ENCODE measurements at regions not wholly inside any gene's neighbourhood (a gene's known extent, or its start where the extent isn't known, plus 50 kb on each side); places are given as distances from the start of the nearest gene placed in this dataset.

GRCh38 chr4:185994750-185995149 is 74.2 kb upstream of the TLR3 start:
- H3K4me1 ChIP-seq (replicated peaks): peaks cover 11% of the 10 kb centered on the region
- H3K36me3 ChIP-seq: no peaks in the 10 kb centered on the region
- H3K27ac ChIP-seq: no peak overlapping the region
- no peak for DNase-seq (ENCODE audit: low read depth in 1 of 2, low spot score in 2 of 2)
- H3K4me3 ChIP-seq: no peak overlapping the region
- no peaks in the 10 kb centered on the region for H3K27me3 ChIP-seq (replicated peaks)
- no peaks in the 10 kb centered on the region for H3K9me3 ChIP-seq (replicated peaks)

DNA sequence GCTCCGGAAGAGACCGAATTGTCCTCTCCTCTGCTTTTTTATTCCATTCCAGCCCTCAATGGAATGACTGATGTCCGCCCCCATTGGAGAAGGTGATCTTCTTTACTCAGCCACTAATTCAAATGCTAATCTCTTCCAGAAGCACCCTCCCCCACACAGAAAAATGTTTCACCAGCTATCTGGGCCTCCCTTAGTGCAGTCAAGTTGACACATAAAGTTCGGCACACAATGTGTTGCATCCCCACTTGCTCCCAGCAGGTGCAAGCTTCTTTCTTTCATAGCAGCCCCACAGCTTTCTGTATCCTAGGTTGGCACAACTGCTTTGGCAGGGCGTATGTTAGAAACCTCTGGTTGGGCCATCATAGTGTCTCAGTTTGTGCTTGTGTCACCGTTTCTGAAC is 73.3 kb upstream of the TLR3 start:
- Histone ChIP-seq H3K4me3 (no peak overlapping the region), H3K9me3 (replicated peaks) (no peaks in the 10 kb centered on the region), H3K4me1 (replicated peaks) (peaks cover 11% of the 10 kb centered on the region), H3K27me3 (replicated peaks) (no peaks in the 10 kb centered on the region), H3K36me3 (no peaks in the 10 kb centered on the region), H3K27ac (no peak overlapping the region)
- DNase-seq (ENCODE audit: low read depth in 1 of 2, low spot score in 2 of 2): no peak

GRCh38 chr4:185997296-185997695 is 71.7 kb upstream of the TLR3 start:
- Histone ChIP-seq H3K9me3 (replicated peaks) (no peaks in the 10 kb centered on the region), H3K36me3 (no peaks in the 10 kb centered on the region), H3K4me1 (replicated peaks) (peaks cover 11% of the 10 kb centered on the region), H3K4me3 (no peak overlapping the region), H3K27ac (no peak overlapping the region), H3K27me3 (replicated peaks) (no peaks in the 10 kb centered on the region)
- DNase-seq (ENCODE audit: low read depth in 1 of 2, low spot score in 2 of 2): no peak

DNA sequence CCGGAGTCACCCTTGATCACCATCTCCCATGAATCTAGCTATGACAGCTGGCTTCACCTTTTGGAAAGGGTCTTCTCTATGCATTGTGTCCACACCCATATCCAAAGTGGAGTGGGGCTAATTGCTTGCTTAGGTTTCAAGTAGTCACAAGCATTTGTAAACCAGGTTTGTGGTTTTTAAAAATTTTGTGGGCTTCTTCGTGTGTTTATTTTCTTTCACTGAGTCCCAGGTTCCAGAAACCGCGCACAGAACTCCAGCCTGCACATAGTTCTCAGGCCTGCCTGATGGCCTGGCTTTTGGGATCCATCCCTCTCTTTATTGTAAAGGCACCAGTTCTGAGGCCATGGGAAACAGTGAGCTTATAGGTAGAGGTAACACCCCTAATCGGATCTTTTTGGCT is 70.2 kb upstream of the TLR3 start:
- Histone ChIP-seq H3K4me1 (replicated peaks) (peaks cover 11% of the 10 kb centered on the region), H3K9me3 (replicated peaks) (no peaks in the 10 kb centered on the region), H3K27ac (no peak overlapping the region), H3K4me3 (no peak overlapping the region), H3K27me3 (replicated peaks) (no peaks in the 10 kb centered on the region), H3K36me3 (no peaks in the 10 kb centered on the region)
- peak in 1 of 2 experiments; percentile 43 for DNase-seq (ENCODE audit: low read depth in 1 of 2, low spot score in 2 of 2)

- H3K27ac ChIP-seq: no peak overlapping the region
- no peaks in the 10 kb centered on the region for H3K9me3 ChIP-seq (replicated peaks)
- no peak overlapping the region for H3K4me3 ChIP-seq
- H3K4me1 ChIP-seq (replicated peaks): peaks cover 11% of the 10 kb centered on the region
- H3K27me3 ChIP-seq (replicated peaks): no peaks in the 10 kb centered on the region
- H3K36me3 ChIP-seq: no peaks in the 10 kb centered on the region
- DNase-seq (ENCODE audit: low read depth in 1 of 2, low spot score in 2 of 2): peak in 1 of 2 experiments; percentile 39
Measured at GRCh38 chr4:185999207-185999606, 69.7 kb upstream of the TLR3 start.

GRCh38 chr4:186002853-186003252 is 66.1 kb upstream of the TLR3 start:
- Histone ChIP-seq H3K4me1 (replicated peaks) (peaks cover 11% of the 10 kb centered on the region), H3K27ac (no peak overlapping the region), H3K27me3 (replicated peaks) (no peaks in the 10 kb centered on the region), H3K9me3 (replicated peaks) (no peaks in the 10 kb centered on the region), H3K36me3 (no peaks in the 10 kb centered on the region), H3K4me3 (no peak overlapping the region)
- no peak for DNase-seq (ENCODE audit: low read depth in 1 of 2, low spot score in 2 of 2)

DNA sequence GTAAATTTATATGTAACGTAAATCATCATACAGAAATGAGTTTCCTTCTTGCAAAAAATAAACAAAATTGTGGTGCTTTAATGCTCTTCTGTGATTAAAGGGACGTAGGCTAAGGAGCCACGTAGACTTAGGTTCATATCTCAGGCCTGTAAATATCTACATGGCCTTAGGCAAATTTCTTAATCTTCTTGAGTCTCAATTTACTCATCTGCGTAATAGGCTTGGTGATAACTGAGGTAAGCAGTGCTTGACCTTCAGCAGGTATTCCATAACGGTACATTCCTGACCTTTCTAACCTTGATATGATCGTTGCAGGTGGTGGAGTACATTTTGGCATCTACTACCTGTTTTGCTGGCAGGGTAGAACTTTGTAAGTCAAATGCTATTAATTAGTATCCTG is 65.2 kb upstream of the TLR3 start:
- DNase-seq (ENCODE audit: low read depth in 1 of 2, low spot score in 2 of 2): no peak
- Histone ChIP-seq H3K27ac (no peak overlapping the region), H3K27me3 (replicated peaks) (no peaks in the 10 kb centered on the region), H3K4me3 (no peak overlapping the region), H3K4me1 (replicated peaks) (peaks cover 6% of the 10 kb centered on the region), H3K9me3 (replicated peaks) (no peaks in the 10 kb centered on the region), H3K36me3 (no peaks in the 10 kb centered on the region)

DNA sequence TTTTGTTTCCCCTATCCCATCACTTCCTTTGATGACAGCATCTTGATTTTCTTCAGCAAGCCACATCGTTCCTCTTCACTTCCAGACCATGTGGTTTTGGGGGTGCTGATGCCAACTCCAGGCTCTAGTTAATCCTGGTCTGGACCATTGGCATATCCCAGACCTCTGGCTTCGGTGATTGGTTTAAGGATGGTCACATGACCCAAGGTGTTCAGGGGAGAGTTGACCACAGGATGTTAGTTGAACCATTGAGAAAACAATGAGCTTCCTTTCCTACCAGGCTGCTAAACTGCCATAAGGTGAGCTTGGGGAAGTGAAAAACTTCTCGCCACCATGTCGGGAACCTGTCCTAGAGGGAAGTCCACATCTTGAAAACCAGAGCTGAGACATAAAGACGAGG is 60.9 kb upstream of the TLR3 start:
- Histone ChIP-seq H3K27me3 (replicated peaks) (no peaks in the 10 kb centered on the region), H3K4me3 (no peak overlapping the region), H3K4me1 (replicated peaks) (no peaks in the 10 kb centered on the region), H3K9me3 (replicated peaks) (no peaks in the 10 kb centered on the region), H3K36me3 (no peaks in the 10 kb centered on the region), H3K27ac (no peak overlapping the region)
- no peak for DNase-seq (ENCODE audit: low read depth in 1 of 2, low spot score in 2 of 2)

DNA sequence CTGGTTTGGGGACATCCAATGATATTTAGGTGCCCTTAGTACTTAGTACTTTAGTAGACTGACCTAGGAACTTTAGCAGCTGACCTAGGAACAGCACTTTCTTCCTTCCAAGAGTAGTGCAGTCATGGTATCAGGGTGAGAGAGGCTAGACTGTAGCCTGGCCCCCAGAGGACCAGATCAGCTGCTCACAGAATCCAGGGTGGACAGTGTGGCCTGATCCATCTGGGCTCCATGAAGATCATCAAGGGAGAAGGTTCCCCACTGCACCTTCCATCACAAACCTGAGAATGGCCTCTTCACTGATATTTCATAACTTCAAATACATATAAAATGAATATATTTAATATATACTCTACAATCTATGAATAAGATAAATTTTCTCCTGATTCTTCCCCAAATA is 59.0 kb upstream of the TLR3 start:
- Histone ChIP-seq H3K27ac (no peak overlapping the region), H3K4me1 (replicated peaks) (no peaks in the 10 kb centered on the region), H3K4me3 (no peak overlapping the region), H3K9me3 (replicated peaks) (no peaks in the 10 kb centered on the region), H3K27me3 (replicated peaks) (no peaks in the 10 kb centered on the region), H3K36me3 (no peaks in the 10 kb centered on the region)
- no peak for DNase-seq (ENCODE audit: low read depth in 1 of 2, low spot score in 2 of 2)

DNA sequence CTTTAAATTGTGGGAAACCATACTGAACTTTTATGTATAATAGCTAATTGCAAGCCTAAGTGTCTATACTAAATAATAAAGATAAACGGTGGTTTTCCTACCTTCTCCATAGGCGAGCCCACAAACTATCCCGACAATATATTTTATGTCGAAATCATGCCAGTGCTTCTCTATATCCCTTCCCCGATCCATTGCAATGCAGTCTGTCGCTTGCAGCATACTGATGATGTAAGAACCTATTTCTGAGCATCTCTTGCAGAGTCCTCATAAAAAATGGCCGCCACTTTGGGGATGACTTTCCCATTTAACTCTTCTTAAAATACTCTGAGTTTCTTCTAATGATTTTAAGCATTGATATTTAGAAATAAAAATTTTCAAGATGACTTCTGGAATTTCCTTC is 58.1 kb upstream of the TLR3 start:
- no peaks in the 10 kb centered on the region for H3K4me1 ChIP-seq (replicated peaks)
- no peak overlapping the region for H3K4me3 ChIP-seq
- DNase-seq (ENCODE audit: low read depth in 1 of 2, low spot score in 2 of 2): no peak
- H3K36me3 ChIP-seq: no peaks in the 10 kb centered on the region
- no peaks in the 10 kb centered on the region for H3K9me3 ChIP-seq (replicated peaks)
- H3K27ac ChIP-seq: no peak overlapping the region
- no peaks in the 10 kb centered on the region for H3K27me3 ChIP-seq (replicated peaks)

- no peak overlapping the region for H3K27ac ChIP-seq
- no peaks in the 10 kb centered on the region for H3K4me1 ChIP-seq (replicated peaks)
- H3K9me3 ChIP-seq (replicated peaks): no peaks in the 10 kb centered on the region
- H3K36me3 ChIP-seq: no peaks in the 10 kb centered on the region
- H3K4me3 ChIP-seq: no peak overlapping the region
- no peak for DNase-seq (ENCODE audit: low read depth in 1 of 2, low spot score in 2 of 2)
- H3K27me3 ChIP-seq (replicated peaks): no peaks in the 10 kb centered on the region
Measured at GRCh38 chr4:186012071-186012470, 56.9 kb upstream of the TLR3 start.

DNA sequence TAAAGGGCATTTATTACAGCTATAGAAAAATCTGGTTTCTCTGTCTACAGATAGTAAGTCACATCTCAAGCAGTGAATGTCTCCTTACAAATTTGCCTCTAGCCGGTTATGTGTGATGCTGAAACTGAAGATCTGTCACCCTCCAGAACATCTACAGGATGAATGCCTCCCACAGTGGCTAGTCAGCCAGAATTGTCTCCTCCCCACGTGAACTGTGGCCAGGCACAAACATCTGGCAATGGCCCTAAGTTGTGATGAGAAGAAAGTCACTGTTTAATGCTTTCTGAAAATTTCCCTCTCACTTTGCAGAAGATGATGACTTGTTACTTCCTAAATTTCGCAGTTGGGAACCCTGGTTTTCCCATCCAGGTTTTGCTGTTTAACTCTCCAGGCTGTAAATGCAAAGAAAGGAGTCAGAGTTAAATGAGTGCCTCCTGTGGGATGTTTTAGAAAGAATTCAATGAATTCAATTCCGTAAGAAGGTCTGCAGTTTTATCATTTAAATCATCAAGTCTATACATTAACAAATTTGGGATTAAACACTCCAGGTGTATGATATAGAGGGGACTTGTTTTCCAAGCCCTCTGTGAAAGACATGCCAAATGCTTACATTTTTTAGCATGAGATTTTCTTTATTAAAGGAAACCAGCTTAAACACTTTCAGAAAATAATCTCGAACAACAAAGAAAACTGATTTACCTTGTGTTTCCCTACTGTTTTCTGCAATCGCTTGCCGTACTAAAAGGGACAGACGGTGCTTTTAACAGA is 55.4 kb upstream of the TLR3 start:
- Histone ChIP-seq H3K9me3 (replicated peaks) (no peaks in the 10 kb centered on the region), H3K4me1 (replicated peaks) (no peaks in the 10 kb centered on the region)

GRCh38 chr4:186015212-186015817 is 53.6 kb upstream of the TLR3 start:
- H3K27me3 ChIP-seq (replicated peaks): no peaks in the 10 kb centered on the region
- H3K4me1 ChIP-seq (replicated peaks): no peaks in the 10 kb centered on the region
- H3K9me3 ChIP-seq (replicated peaks): no peaks in the 10 kb centered on the region
- no peak overlapping the region for H3K27ac ChIP-seq
- no peak overlapping the region for H3K4me3 ChIP-seq
- no peak for DNase-seq (ENCODE audit: low read depth in 1 of 2, low spot score in 2 of 2)
- H3K36me3 ChIP-seq: no peaks in the 10 kb centered on the region

More for the DNA sequence above, 55.4 kb upstream of the TLR3 start:
- no peaks in the 10 kb centered on the region for H3K36me3 ChIP-seq
- no peak for DNase-seq (ENCODE audit: low read depth in 1 of 2, low spot score in 2 of 2)
- H3K27ac ChIP-seq: no peak overlapping the region
- H3K27me3 ChIP-seq (replicated peaks): no peaks in the 10 kb centered on the region
- H3K4me3 ChIP-seq: no peak overlapping the region

DNA sequence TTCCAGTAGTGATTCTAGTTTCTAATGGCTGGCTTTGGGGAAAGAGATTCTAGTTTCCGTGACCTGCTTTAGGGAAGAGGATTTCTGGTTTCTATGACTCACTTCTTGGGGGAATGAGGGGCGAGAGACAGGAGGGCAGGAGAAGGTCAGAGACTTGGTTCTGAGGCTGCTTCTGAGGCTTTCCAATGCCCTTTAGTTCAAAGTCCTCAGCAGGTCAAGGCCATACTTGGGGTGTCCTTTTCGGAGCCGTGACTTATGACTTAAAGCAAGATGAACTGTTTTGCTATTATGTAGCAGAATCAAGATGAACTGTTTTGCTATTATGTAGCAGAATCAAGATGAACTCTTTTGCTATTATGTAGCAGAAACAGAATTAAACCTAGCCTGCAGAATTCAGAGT is 52.2 kb upstream of the TLR3 start:
- H3K27me3 ChIP-seq (replicated peaks): no peaks in the 10 kb centered on the region
- DNase-seq (ENCODE audit: low read depth in 1 of 2, low spot score in 2 of 2): no peak
- H3K27ac ChIP-seq: no peak overlapping the region
- H3K9me3 ChIP-seq (replicated peaks): no peaks in the 10 kb centered on the region
- no peaks in the 10 kb centered on the region for H3K36me3 ChIP-seq
- H3K4me3 ChIP-seq: no peak overlapping the region
- no peaks in the 10 kb centered on the region for H3K4me1 ChIP-seq (replicated peaks)

- Histone ChIP-seq H3K9me3 (replicated peaks) (no peaks in the 10 kb centered on the region), H3K4me3 (no peak overlapping the region), H3K4me1 (replicated peaks) (no peaks in the 10 kb centered on the region)
Measured at GRCh38 chr4:186017801-186018200, 51.2 kb upstream of the TLR3 start.

More at GRCh38 chr4:186017801-186018200, 51.2 kb upstream of the TLR3 start:
- no peak overlapping the region for H3K27ac ChIP-seq
- no peak for DNase-seq (ENCODE audit: low read depth in 1 of 2, low spot score in 2 of 2)
- no peaks in the 10 kb centered on the region for H3K27me3 ChIP-seq (replicated peaks)
- no peaks in the 10 kb centered on the region for H3K36me3 ChIP-seq

Measured in SJSA1 (cell line).